NCI-H345 treated with DMSO at 0.1 percent for 48 hours (cell line): ENCODE measurements at regions not wholly inside any gene's neighbourhood (a gene's known extent, or its start where the extent isn't known, plus 50 kb on each side); places are given as distances from the start of the nearest gene placed in this dataset.
"Not testable (repeated sequence)": the region's sequence is repeated elsewhere in the genome, so short reads cannot be mapped to it uniquely, and the experiment has no call there.

Experiments used
- DNase-seq: peaks from one replicate; lab custom pipeline; 2025; ENCODE audit not compliant: unreplicated experiment; lab: John Stamatoyannopoulos, UW

DNA sequence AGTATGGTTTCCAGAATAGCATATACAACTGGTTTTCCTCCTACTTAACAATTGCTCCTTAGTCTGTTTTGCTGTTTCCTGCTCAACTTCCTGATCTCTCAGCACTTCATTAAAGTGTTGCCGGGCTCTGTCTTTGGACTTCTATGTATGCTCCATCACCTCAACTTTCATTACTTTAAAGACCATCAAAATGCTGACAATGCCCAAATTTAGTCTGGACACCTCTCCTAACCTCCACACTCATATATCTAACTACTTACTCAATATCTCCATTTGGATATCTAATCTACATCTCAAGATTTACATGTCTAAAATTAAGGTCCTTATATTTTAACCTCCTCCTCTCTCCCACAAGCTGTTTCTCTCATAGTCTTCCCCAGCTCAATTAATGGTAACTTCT lies 54.4 kb upstream of the LGR5 start:
- no peak for DNase-seq

DNA sequence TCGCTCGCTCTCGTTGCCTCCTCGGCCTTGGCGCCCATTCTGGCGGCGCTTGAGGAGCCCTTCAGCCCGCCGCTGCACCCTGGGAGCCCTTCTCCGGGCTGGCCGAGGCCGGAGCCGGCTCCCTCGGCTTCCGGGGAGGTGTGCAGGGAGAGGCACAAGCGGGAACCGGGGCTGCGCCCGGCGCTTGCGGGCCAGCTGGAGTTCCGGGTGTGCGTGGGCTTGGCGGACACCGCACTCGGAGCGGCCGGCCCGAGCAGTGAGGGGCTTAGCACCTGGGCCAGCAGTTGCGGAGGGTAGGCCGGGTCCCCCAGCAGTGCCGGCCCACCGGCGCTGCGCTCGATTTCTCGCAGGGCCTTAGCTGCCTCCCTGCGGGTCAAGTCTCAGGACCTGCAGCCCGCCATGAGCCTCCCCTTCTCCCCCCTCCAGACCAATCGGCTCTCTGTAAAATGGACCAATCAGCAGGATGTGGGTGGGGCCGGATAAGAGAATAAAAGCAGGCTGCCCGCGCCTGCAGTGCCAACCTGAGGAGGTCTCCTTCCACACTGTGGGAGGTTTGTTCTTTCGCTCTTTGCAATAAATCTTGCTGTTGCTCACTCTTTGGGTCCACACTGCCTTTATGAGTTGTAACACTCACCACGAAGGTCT lies 62.8 kb upstream of the LGR5 start:
- DNase-seq = not testable (repeated sequence)

GRCh38 chr12:71371122-71371521 lies 68.5 kb upstream of the LGR5 start:
- no peak for DNase-seq

GRCh38 chr12:71360013-71360412 lies 79.6 kb upstream of the LGR5 start:
- DNase-seq = no peak

GRCh38 chr12:71356569-71356968 lies 83.0 kb upstream of the LGR5 start:
- no peak for DNase-seq

DNA sequence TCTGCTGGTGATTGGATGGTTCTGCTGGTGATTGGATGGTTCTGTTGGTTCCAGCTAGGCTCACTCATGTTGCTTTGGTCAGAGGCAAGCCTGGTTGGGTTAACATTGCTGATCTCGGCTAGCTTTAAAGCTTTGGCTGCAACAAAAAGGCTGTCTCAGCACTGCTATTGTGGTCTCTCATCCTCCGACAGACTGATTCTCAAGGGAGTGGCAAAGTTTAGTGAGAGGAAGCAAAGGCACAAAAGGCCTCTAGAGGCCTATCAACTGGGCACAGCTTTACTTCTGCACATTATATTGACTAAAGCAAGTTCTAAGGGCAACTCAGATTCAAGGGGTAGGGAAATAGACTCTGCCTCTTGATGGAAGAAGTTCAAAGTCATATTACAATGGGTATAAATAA lies 84.7 kb upstream of the LGR5 start:
- no peak for DNase-seq

DNA sequence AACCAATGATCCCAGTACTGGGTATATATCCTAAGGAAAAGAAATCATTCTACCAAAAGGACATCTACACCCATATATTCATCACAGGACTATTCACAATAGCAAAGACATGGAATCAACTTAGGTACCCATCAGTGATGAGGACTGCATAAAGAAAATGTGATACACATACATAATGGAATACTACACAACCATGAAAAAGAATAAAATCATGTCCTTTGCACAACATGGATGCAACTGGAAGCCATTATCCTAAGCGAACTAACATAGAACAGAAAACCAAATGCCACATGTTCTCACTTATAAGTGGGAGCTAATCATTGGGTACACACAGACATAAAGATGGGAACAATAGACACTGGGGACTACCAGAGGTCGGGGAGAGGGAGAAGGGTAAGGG lies 86.0 kb upstream of the LGR5 start:
- no peak for DNase-seq

DNA sequence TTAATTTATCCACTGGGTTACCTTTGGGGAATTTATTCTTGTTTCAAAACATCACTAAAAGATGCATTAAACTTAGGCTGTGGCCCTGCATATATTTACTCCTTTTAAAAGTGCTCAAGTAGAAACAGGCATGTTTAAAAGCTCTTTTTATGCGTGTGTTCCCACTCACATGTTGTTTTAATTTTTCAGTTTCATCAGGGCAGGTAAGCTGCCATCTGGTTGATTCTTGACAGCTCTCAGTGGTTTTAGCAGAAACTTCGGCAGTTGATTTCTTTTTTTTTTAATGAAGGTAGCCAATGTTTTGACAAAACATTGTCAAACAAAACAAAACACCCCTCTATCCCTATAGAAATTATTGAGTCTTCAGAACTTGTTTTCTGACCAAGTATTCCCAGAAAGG lies 89.6 kb upstream of the LGR5 start:
- no peak for DNase-seq

- no peak for DNase-seq
Measured at GRCh38 chr12:71338933-71339332, 100.7 kb upstream of the LGR5 start.

DNA sequence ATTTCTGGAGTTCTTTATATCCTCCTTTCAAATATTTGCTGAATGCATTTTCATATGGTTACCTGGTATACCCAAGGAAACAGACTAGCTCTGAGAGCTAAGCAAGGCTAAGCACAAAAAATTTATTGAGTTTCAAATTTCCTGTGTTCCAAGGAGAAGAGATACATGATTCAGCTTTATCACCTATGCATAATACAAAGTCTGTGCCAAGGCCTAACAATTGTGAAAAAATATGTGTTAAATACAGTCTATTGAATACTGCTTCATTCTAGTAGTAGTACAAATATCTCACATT lies 103.7 kb upstream of the LGR5 start:
- no peak for DNase-seq

GRCh38 chr12:71335151-71335962 lies 104.2 kb upstream of the LGR5 start:
- DNase-seq = no peak

- no peak for DNase-seq
Measured at GRCh38 chr12:71333418-71333817, 106.2 kb upstream of the LGR5 start.

DNA sequence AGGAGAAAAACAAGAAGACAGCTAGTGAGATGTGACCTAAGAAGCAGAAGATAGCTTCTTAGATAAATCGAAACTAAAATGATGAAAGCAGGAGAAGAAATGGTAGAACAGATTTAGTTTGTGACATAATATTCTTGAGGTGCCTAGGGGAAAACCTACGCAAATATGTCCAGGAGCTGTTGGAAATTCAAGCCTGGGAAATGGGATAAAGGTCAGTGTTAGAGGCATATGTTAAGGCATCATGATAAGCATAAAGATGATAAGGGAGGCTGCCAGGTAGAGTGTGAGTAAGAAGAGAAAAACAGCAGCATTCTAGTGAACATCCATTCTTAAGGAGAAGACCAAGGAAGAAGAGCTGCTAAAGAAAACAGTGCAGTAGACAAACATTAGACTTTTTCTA lies 109.6 kb upstream of the LGR5 start:
- no peak for DNase-seq

DNA sequence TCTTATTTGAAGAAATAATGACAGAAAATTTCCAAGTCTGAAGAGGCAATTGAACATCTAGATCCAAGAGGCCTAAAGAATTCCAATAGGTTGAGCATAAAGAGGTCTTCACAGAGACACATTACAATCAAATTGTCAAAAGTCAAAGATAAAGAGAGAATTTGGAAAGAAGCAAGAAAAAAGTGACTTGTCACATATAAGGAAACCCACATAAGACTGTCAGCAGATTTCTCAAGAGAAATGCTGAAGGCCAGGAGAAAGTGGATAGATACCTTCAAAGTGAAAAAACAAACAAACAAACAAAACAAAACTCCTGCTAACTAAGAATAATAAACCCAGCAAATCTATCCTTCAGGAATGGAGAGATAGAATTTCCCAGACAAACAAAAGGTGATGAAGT lies 118.1 kb upstream of the LGR5 start:
- DNase-seq = no peak

- no peak for DNase-seq
Measured at GRCh38 chr12:71321130-71321529, 118.5 kb upstream of the LGR5 start.

DNA sequence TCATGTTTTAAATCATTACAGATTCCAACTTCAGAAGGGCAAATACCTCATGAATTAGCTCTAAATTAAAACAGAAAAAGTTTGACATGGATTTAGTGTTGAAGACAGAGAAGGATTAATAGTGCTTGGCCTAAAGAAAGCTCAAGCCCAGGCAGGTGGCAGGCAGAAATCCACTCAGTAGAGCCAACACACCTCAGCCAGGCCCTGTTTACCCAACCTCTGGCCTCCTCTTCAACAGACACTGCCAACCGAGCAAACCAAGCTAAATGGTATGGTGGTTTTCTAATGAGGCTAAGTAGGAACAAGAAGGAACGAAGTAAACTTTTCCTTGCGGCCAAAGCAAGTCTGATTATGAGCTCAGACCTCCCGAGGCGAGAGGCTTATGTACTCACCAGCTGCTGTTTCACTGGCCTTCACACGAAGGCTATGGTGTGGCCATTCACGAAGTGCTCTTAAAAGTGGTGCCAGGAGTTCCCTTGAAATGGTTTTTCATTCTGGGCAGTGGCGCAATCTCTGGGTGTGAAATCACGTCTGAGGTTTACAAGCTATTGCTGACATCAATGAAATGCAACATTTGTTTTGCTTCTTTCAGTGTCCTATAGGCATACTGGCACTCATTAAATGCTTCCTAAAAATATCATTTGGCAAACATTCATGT lies 124.1 kb upstream of the LGR5 start:
- DNase-seq = no peak

DNA sequence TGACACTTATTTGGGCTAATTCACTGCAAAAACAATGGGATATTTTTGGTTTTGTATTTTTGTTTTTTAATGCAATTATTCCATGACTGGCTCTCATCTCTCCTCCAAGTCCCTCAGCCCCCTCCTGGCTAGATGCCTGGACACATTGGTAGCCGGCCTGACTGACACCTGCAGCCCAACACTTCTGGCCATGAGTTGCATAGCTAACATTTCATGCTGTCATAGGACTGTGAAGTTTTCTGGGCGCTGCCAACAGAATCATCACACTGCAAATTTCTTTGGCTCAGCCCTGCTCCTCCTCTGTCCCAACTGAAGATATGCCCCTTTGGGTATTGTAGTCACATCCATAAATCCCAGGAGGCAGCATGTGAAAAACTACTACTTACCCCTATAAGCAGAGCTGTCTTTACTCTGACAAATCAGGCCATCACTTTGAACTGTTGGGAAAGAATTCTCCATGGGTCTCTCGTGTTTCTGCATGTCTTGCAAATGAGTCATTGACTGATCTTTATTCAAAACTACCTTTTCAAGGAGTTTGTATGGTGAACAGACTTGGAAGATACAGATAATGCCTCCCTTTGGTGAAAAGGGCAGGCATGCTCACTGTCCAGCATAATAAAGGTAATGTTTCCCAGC lies 126.7 kb upstream of the LGR5 start:
- no peak for DNase-seq

GRCh38 chr12:71311611-71312010 lies 128.0 kb upstream of the LGR5 start:
- DNase-seq = not testable (repeated sequence)

DNA sequence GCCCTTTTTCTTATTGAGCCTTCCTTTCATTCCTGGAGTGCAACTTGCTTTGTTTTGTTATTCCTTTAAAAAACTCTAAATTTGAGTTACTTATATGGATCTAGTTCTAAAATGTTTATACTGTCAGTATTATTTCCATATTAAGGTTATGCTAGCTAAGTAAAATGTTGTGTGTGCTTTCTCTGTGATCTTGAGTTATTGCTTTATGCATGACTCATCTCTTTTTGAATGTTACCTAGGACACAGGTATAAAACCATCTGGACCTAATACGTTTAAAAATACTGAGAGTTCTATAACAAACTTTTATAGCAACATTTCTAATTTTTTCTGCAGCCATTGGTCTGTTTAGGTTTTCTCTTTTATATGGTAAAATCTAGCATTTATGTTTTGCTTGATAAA lies 132.8 kb upstream of the LGR5 start:
- DNase-seq = no peak

DNA sequence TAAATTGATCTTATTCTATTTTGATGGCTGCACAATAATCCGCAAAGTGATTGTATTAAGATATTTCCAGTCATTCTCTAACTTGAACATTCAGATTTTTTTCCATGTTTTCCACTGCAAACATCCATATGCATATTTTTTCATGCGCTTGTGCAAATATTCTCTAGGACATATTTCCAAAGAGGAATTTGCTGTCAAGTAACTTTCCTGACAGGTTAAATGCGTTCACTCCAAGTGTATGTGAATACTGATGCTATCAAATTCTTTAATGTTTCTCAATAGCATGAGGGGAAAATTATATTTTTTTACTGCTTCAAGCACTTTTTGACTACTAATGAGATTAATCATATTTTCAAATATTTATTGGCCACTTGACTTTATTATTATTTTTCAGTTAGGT lies 135.3 kb upstream of the LGR5 start:
- no peak for DNase-seq

- no peak for DNase-seq
Measured at GRCh38 chr12:71303199-71303598, 136.4 kb upstream of the LGR5 start.
